ENCODE measurements at regions not wholly inside any gene's neighbourhood (a gene's known extent, or its start where the extent isn't known, plus 50 kb on each side); places are given as distances from the start of the nearest gene placed in this dataset.

GRCh38 chr13:90984756-90985155 is 362.7 kb upstream of the MIR17HG start:
- Mint-ChIP-seq H3K27me3 (ENCODE audit: unreplicated experiment) (no peaks in the 10 kb centered on the region), H3K27ac (ENCODE audit: unreplicated experiment) (no peak overlapping the region), H3K4me1 (ENCODE audit: low read depth, unreplicated experiment) (no peaks in the 10 kb centered on the region), H3K4me3 (ENCODE audit: unreplicated experiment) (no peak overlapping the region), H3K36me3 (ENCODE audit: unreplicated experiment) (peaks cover 4% of the 10 kb centered on the region), H3K9me3 (ENCODE audit: unreplicated experiment) (peaks cover 4% of the 10 kb centered on the region)
- no peak for TF ChIP-seq CTCF (IDR thresholded peaks at IDR 0.05; ENCODE audit: partially characterized antibody, unreplicated experiment)
- no peak for DNase-seq

- no peak for TF ChIP-seq CTCF (IDR thresholded peaks at IDR 0.05; ENCODE audit: partially characterized antibody, unreplicated experiment)
- Mint-ChIP-seq H3K36me3 (ENCODE audit: unreplicated experiment) (no peaks in the 10 kb centered on the region), H3K27ac (ENCODE audit: unreplicated experiment) (no peak overlapping the region), H3K27me3 (ENCODE audit: unreplicated experiment) (no peaks in the 10 kb centered on the region), H3K9me3 (ENCODE audit: unreplicated experiment) (no peaks in the 10 kb centered on the region), H3K4me1 (ENCODE audit: low read depth, unreplicated experiment) (peaks cover 8% of the 10 kb centered on the region), H3K4me3 (ENCODE audit: unreplicated experiment) (no peak overlapping the region)
- no peak for DNase-seq
These were observed 352.5 kb upstream of the MIR17HG start for GRCh38 chr13:90995001-90995400.

- no peak overlapping the region for H3K4me3 Mint-ChIP-seq (ENCODE audit: unreplicated experiment)
- no peak for DNase-seq
- H3K9me3 Mint-ChIP-seq (ENCODE audit: unreplicated experiment), result no peaks in the 10 kb centered on the region
- H3K4me1 Mint-ChIP-seq (ENCODE audit: low read depth, unreplicated experiment), result peaks cover 8% of the 10 kb centered on the region
- no peak for TF ChIP-seq CTCF (IDR thresholded peaks at IDR 0.05; ENCODE audit: partially characterized antibody, unreplicated experiment)
- H3K36me3 Mint-ChIP-seq (ENCODE audit: unreplicated experiment), result no peaks in the 10 kb centered on the region
- H3K27ac Mint-ChIP-seq (ENCODE audit: unreplicated experiment), result no peak overlapping the region
- H3K27me3 Mint-ChIP-seq (ENCODE audit: unreplicated experiment), result no peaks in the 10 kb centered on the region
These were observed 351.9 kb upstream of the MIR17HG start for GRCh38 chr13:90995614-90996013.

GRCh38 chr13:90997951-90998350 is 349.5 kb upstream of the MIR17HG start:
- no peak for TF ChIP-seq CTCF (IDR thresholded peaks at IDR 0.05; ENCODE audit: partially characterized antibody, unreplicated experiment)
- H3K27ac Mint-ChIP-seq (ENCODE audit: unreplicated experiment), result no peak overlapping the region
- H3K4me3 Mint-ChIP-seq (ENCODE audit: unreplicated experiment), result no peak overlapping the region
- H3K36me3 Mint-ChIP-seq (ENCODE audit: unreplicated experiment), result no peaks in the 10 kb centered on the region
- H3K27me3 Mint-ChIP-seq (ENCODE audit: unreplicated experiment), result no peaks in the 10 kb centered on the region
- H3K4me1 Mint-ChIP-seq (ENCODE audit: low read depth, unreplicated experiment), result peaks cover 8% of the 10 kb centered on the region
- H3K9me3 Mint-ChIP-seq (ENCODE audit: unreplicated experiment), result no peaks in the 10 kb centered on the region
- DNase-seq, result no peak

GRCh38 chr13:90999401-90999800 is 348.1 kb upstream of the MIR17HG start:
- no peaks in the 10 kb centered on the region for H3K27me3 Mint-ChIP-seq (ENCODE audit: unreplicated experiment)
- no peaks in the 10 kb centered on the region for H3K36me3 Mint-ChIP-seq (ENCODE audit: unreplicated experiment)
- peaks cover 8% of the 10 kb centered on the region for H3K4me1 Mint-ChIP-seq (ENCODE audit: low read depth, unreplicated experiment)
- no peak for TF ChIP-seq CTCF (IDR thresholded peaks at IDR 0.05; ENCODE audit: partially characterized antibody, unreplicated experiment)
- DNase-seq, result no peak
- H3K4me3 Mint-ChIP-seq (ENCODE audit: unreplicated experiment), result no peak overlapping the region
- H3K27ac Mint-ChIP-seq (ENCODE audit: unreplicated experiment), result no peak overlapping the region
- H3K9me3 Mint-ChIP-seq (ENCODE audit: unreplicated experiment), result no peaks in the 10 kb centered on the region
